Body of pancreas (tissue), 4 donors: ENCODE measurements at regions not wholly inside any gene's neighbourhood (a gene's known extent, or its start where the extent isn't known, plus 50 kb on each side); places are given as distances from the start of the nearest gene placed in this dataset.

ENCODE experiments used
- ATAC-seq: fragments of 150-250 bp; one replicate; pipeline ENCODE4 v1.9.1; 2016
- DNase-seq, 4 donors: peaks; one replicate each; pipeline ENCODE4 v3.0.0-alpha.2; 2019
- H3K27ac ChIP-seq, 4 donors: fragments of 200-600 bp; sonication (generic); 1 replicate in 3 of 4; 2 replicates in 1 of 4; pipeline versions ENCODE4 v1.5.1 to v1.6.1; 2016 to 2019; ENCODE audit warnings: mild to moderate bottlenecking in 1 of 4, mixed read lengths in 1 of 4, moderate library complexity in 1 of 4
- H3K27me3 ChIP-seq, 2 donors: fragments of 200-600 bp; sonication (generic); one replicate each; pipeline ENCODE4 v1.6.0; 2016; ENCODE audit warnings: mild to moderate bottlenecking in 1 of 2
- H3K36me3 ChIP-seq, 2 donors: fragments of 200-600 bp; sonication (generic); replicated peaks in 1 of 2; 2 replicates each; pipeline ENCODE4 v1.5.1; 2016; ENCODE audit warnings: low read depth in 2 of 2; ENCODE audit not compliant: insufficient read depth in 1 of 2
- H3K4me1 ChIP-seq: fragments of 200-600 bp; sonication (generic); one replicate; pipeline ENCODE4 v1.6.0; 2016
- H3K4me3 ChIP-seq, 2 donors: fragments of 200-600 bp; sonication (generic); 1 replicate in 1 of 2; 2 replicates in 1 of 2; pipeline ENCODE4 v1.5.1; 2016 to 2019
- H3K9me3 ChIP-seq, 3 donors: fragments of 200-600 bp; sonication (generic); 1 replicate in 2 of 3; 2 replicates in 1 of 3; pipeline ENCODE4 v1.5.1; 2016
- CTCF ChIP-seq, 7 experiments: fragments of 450-650 bp in 4 of 7; fragments of 200-600 bp in 3 of 7; sonication (generic) in 3 of 7; IDR thresholded peaks; one replicate each; pipeline ENCODE4 v1.5.1; 2016 to 2019; ENCODE audit warnings: antibody characterized with exemption in 7 of 7
- POLR2A ChIP-seq, 3 donors: fragments of 450-650 bp; IDR thresholded peaks; one replicate each; pipeline ENCODE4 v1.6.1; 2016; ENCODE audit warnings: antibody characterized with exemption in 3 of 3, mild to moderate bottlenecking in 2 of 3
- WGBS, 2 donors: methylation state at CpG; one replicate each; pipeline ENCODE4 v1.1.5; 2017; 5-methylcytosine and 5-hydroxymethylcytosine counted together
- intact Hi-C: fragments of 100-400 bp; cut with DNase I; formaldehyde crosslinking; loops from one replicate; pipeline ENCODE4 v1.15.1; 2023

DNA sequence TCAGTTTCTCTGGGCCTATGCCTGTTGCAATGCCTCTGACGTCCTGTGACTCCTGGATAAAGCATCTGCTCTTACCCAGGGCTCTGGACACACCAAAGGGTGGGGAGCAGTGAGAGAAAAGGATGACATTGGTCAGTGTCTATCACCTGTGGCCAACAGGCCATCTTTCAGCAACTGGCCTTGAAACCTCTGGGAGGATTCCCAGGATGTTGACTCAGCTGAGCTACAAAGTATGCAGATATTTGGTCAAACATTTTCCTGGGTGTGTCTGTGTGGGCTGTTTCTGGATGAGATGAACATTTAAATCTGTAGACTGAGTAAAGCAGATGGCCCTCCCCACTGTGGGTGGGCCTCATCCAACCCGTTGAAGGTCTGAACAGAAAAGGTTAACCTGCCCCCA, 149.9 kb downstream of the SPATA19 start:
- H3K27ac ChIP-seq: no peak overlapping the region
- H3K4me1 ChIP-seq: no peaks in the 10 kb centered on the region
- DNase-seq (no peak), ATAC-seq (no peak)
- H3K27me3 ChIP-seq: no peaks in the 10 kb centered on the region
- no peaks in the 10 kb centered on the region for H3K36me3 ChIP-seq
- WGBS, 2 donors: 57 to 58% methylated on average over 2 of the region's 2 CpGs
- no peak overlapping the region for H3K4me3 ChIP-seq
- intact Hi-C loops: no loop called here
- no peak for TF ChIP-seq POLR2A (IDR thresholded peaks at IDR 0.05)
- no peak for TF ChIP-seq CTCF (IDR thresholded peaks at IDR 0.05)
- H3K9me3 ChIP-seq: no peaks in the 10 kb centered on the region

GRCh38 chr11:133694701-133695100, 150.6 kb downstream of the SPATA19 start:
- Histone ChIP-seq H3K9me3 (no peaks in the 10 kb centered on the region), H3K4me3 (no peak overlapping the region), H3K27ac (no peak overlapping the region), H3K27me3 (no peaks in the 10 kb centered on the region), H3K36me3 (no peaks in the 10 kb centered on the region), H3K4me1 (no peaks in the 10 kb centered on the region)
- DNase-seq (no peak), ATAC-seq (no peak)
- WGBS, 2 donors: 52 to 80% methylated on average over 2 to 3 of the region's 3 CpGs
- intact Hi-C loops: no loop called here
- no peak for TF ChIP-seq CTCF (IDR thresholded peaks at IDR 0.05)
- no peak for TF ChIP-seq POLR2A (IDR thresholded peaks at IDR 0.05)

DNA sequence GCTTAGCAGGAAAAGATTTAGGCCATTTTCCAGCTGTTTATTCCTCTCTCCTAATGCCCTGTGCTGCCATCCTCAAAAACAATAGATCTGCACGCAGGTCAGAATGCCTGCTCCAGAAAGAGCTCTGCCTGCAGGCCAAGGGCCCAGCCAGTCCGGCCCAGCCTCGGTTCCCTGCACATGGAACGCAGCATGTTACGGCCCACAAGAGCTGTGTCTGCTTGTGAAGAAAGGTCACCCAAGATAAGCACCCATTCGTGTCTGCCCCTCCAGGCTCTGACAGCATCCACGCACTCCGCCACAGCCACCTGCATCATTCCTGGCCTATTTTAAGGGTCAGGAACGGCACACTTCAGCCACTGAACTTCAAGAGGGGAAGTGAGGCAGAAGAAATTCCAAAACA, 152.2 kb downstream of the SPATA19 start:
- 81 to 84% methylated on average over 9 of the region's 9 CpGs for WGBS, 2 donors
- DNase-seq: no peak
- Histone ChIP-seq H3K4me3 (no peak overlapping the region), H3K9me3 (no peaks in the 10 kb centered on the region), H3K4me1 (no peaks in the 10 kb centered on the region), H3K36me3 (no peaks in the 10 kb centered on the region), H3K27ac (no peak overlapping the region), H3K27me3 (no peaks in the 10 kb centered on the region)
- intact Hi-C loops: no loop called here
- TF ChIP-seq CTCF (IDR thresholded peaks at IDR 0.05) (no peak), POLR2A (IDR thresholded peaks at IDR 0.05) (no peak)
- ATAC-seq: no peak

DNA sequence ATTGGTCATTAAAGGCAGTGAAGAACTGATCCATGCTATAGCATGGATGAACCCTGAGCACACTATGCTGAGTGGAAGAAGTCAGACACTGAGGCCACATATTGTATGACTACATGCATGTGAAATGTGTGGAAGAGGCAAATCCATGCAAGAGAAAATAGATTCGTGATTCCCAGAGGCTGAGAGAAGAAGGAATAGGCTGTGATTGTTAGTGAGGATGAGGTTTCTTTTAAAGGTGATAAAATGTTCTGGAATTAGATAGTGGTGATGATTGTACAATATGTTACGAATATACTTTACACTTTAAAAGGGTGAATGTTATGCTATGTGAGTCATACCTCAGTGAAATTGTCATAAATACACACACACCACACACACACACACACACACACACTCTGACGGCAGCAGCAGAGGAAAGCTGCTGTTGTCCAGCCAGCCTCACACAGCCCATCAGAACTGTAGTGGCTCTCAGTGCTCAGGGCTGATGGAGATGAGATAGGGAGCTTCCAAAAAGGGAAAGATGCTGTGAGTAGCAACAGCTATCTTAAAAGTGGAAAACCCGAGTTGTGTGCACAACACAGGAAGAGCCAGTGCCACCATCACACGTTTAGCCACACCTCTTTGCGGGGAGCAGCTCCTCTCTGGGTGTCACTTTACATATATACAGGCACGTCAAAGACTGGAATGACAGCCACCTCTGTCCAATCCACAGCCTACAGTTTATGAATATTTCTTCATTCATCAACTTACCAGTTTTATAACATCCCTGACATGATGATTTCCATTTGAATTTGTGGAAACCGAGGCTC, 153.0 kb downstream of the SPATA19 start:
- no peak for DNase-seq
- Histone ChIP-seq H3K36me3 (no peaks in the 10 kb centered on the region), H3K9me3 (no peaks in the 10 kb centered on the region), H3K27me3 (no peaks in the 10 kb centered on the region), H3K4me3 (no peak overlapping the region), H3K4me1 (no peaks in the 10 kb centered on the region), H3K27ac (no peak overlapping the region)
- intact Hi-C loops: no loop called here
- TF ChIP-seq POLR2A (IDR thresholded peaks at IDR 0.05) (no peak), CTCF (IDR thresholded peaks at IDR 0.05) (no peak)
- WGBS, 2 donors: 43 to 47% methylated on average over 8 of the region's 8 CpGs
- no peak for ATAC-seq

DNA sequence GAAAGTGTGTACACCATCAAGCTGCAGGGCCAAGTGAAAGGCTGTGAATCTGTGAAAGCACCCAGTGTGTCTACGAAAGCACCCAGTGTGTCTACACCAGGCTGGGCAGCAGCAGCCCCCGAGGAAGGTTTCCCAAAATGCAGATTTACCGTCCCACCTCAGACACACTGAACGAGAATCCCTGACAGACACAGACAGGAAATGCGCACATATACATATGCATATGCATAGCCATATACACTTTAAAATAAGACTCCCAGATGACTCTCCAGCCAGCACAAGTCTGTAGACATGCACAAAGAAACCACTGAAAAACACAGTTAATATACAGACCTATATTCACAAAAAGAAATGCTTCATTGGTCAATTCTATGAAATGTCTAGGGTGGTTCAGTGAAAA, 155.5 kb upstream of the OPCML start:
- intact Hi-C loops: no loop called here
- WGBS, 2 donors: 59 to 61% methylated on average over 5 of the region's 5 CpGs

More for the DNA sequence above, 155.5 kb upstream of the OPCML start:
- no peak for DNase-seq
- H3K27me3 ChIP-seq: no peaks in the 10 kb centered on the region
- no peak for ATAC-seq
- no peak overlapping the region for H3K27ac ChIP-seq
- no peaks in the 10 kb centered on the region for H3K36me3 ChIP-seq
- H3K4me3 ChIP-seq: no peak overlapping the region
- H3K9me3 ChIP-seq: no peaks in the 10 kb centered on the region
- TF ChIP-seq CTCF (IDR thresholded peaks at IDR 0.05) (no peak), POLR2A (IDR thresholded peaks at IDR 0.05) (no peak)
- H3K4me1 ChIP-seq: no peaks in the 10 kb centered on the region
